ENCODE measurements at regions not wholly inside any gene's neighbourhood (a gene's known extent, or its start where the extent isn't known, plus 50 kb on each side); places are given as distances from the start of the nearest gene placed in this dataset.

DNA sequence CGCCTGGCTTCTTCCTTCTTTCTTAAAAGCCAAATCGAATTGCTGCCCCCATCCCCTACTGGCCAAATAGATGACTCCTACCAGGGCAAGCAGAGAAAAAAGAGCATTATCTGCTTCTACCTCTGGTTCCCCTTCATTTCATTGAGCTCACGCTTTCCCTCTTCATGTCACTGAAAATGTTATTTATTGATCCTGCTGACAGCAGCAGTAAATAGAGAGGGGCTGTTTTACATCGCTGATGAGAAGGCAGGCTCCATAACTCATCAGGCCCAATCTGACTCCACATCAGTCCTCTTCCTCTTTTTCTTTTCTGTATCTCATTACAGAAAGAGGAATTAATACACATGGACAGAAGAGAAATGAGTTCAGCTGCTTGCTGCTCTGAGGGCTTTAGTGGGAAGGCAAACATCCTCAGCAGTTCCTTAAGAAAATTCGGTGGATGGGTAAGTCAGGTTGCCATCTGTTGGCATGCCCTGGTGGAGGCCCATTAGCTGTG lies 904.1 kb downstream of the KCNMA1 start:
- no peak for DNase-seq (ENCODE audit: low spot score)

DNA sequence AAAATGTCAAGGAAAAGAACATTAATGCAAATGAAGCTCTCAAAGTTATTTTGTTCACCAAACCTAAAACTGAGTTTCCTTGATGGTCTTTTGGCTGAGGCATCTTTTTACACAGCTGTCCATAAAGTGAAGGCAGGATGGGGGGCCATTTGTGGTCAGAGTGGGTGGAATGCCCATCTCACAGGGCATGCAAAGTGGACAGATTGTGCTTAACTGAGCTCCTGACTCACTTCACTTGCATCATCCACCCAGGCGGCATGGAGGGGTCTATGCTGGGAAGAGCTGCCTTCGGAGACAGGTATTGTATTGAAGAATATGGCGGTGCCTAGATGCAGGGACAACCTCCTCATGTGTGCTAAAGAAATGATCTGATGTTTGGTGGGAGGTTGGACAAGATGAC lies 905.3 kb downstream of the KCNMA1 start:
- no peak for DNase-seq (ENCODE audit: low spot score)

DNA sequence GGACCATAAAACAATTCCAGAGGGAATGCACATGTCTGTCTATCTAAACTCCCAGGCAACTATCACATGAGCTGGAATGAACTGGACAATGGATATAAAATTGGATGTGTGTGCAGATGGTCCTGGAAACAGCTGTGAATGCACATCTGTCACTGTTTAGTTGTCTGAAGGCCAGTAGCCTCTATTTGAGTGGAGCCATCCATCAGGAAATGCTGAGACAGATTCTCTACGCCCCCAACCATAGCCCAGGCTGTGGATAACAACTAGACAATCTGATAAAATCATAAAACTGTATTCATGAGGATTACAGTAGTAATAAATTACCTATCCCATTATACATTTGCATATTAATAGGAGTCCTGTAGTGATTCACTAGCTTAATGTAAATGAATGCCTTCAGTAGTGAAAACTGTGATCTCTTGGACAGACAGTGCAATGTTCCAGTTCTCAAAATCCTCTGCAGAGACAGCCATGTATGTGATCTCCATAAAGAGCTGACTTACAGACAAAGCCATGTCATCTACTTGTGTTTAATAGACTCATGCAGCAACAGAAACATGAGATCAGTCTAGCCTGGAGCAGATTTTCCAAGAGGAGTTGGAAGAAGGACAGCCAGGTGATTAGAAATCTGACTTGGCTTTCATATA lies 907.6 kb downstream of the KCNMA1 start:
- DNase-seq (ENCODE audit: low spot score) = no peak

DNA sequence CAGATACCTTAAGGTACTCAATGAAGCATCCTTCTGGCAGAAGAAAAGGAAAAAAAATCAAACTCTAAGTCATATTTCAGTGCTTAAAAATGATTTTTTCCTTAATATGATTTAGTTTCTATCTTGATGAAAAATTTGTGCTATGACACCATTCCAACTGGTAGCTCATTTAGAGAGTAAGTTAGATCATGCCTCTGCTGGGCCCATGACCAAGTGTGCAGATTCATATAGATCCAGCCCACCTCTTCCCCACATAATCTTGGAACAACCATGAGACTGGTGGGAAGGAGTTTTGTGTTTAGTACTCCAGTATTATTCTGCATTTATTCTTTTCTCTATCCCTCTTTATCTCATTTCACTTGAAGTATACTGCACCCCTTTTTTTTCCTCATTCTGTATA lies 908.3 kb downstream of the KCNMA1 start:
- no peak for DNase-seq (ENCODE audit: low spot score)

DNA sequence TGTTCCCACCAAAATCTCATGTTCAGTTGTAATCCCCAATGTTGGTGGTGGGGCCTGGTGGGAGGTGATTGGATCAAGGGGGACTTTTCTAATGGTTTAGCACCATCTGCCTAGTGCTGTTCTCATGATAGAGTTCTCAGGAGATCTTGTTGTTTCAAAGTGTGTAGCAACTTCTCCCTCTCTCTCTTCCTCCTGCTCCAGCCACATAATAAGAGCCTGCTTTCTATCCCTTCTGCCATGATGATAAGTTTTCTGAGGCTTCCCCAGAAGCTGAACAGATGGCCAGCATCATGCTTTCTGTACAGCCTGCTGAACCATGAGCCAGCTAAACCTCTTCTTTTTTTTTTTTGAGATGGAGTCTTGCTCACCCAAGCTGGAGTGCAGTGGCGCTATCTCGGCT lies 910.6 kb downstream of the KCNMA1 start:
- DNase-seq (ENCODE audit: low spot score) = no peak

DNA sequence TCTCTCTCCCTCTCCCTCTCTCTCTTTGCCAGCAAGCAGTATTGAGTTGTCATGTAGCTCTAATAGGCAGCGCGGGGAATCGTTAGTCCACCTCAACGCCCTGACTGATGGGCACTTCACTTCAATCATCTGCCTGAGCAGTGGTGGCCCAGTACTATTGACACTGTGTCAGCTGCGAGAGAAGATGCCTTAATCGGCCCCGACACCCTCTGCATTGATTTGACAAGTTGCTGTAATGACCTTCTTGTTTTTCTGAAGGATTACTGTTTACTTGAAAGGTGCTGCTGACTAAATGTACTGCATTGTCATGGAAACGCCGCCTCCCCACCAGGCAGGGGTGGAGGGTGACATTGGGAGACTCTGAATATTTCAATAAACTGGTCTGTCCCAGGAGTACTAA lies 913.8 kb downstream of the KCNMA1 start:
- no peak for DNase-seq (ENCODE audit: low spot score)

DNA sequence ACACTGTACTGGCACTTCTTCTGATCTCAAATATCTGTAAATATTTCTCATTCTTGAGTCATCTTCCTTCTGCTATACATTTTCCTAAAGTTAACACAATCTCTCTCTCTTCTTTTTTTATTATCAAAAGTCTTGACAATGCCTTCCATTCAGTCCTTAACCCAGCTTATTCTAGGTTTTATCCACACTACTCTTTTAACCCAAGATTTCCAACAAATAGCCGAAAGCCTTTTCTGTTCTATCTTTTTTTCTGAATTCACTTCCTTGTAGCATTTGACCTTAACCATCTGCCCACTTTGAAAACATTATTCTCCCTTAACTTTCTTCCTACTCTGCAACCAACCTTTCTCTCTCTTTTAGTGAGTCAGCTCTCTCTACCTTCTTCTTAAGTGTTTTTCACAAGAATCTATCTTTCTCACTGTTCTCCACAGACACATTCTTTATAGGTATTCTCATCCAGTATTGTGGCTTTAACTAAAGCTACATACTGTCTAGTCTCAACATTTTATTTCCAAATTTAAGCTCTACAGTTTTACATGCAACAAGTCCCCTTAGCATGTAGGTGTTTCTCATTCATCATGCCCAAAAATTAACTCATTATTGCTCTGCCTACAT lies 915.6 kb downstream of the KCNMA1 start:
- DNase-seq (ENCODE audit: low spot score) = no peak

DNA sequence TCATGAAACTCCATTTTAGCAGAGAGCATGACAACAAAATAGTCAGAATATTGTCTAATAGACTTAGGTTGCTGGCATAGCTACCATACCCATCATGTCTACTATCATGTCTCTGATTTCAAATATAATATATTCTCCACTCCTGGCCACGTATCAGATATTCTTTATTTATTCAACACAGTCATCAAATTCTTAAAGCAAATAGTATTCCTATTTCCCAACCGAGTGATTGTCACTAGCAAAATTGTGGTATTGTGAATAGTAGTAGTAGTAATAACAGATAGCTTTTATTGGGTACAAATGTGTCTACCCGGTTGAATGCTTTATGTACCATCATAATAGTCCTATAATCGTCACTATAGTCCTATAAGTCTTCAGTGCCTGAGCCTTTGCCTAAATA lies 918.6 kb downstream of the KCNMA1 start:
- DNase-seq (ENCODE audit: low spot score) = no peak

DNA sequence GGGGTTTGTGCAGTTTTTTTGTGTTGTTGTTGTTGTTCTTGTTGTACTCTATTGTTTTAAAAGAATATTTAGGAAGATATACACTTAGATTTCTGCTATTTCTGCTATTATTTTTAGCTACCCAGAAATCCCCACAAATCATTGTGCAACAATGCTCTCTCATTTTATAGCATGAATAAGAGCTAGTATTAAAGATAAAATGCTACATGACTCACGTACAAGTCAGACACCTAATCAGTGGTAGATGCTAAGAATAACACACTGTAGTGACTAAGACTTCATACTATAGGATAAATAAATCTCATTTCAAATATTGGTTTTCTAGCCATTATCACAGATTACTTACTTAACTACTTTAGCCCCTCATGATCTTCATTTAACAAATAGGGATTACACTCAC lies 920.5 kb downstream of the KCNMA1 start:
- DNase-seq (ENCODE audit: low spot score) = peak; percentile 69

DNA sequence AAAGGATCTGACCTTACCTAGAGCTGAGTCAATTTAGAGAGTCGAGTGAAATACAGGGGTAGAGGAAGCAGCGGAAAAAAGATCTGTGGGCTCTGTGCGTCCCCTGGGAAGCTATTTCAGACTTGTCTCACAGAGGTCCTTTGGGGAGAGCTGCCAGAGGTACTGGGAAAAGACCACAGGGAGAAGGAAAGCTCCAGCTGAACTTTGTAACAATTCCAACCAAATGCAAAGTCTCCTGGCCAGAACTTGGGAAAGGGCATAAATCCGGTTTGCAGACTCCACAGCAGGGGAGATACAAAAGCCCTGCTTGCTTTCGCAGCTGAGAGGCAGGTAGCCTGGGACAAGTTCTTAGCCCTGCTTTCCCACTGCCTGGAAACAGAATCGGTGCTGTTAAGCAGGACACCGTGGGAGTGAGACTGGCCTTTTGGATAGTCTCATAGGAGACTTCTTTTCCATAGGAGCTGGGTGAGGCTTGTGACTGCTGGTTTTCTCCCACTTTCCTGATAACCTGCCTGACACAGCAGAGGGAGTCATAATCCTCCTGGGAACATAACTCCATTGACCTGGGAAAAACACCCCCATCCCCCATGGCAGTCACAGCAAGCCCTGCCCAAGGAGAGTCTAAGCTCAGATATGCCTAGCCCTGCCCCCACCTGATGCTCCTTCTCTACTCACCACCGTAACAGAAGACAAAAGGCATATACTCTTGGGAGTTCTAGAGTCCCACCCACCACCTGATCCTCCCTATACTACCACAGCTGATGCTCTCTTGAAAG lies 926.2 kb downstream of the KCNMA1 start:
- DNase-seq (ENCODE audit: low spot score) = no peak

DNA sequence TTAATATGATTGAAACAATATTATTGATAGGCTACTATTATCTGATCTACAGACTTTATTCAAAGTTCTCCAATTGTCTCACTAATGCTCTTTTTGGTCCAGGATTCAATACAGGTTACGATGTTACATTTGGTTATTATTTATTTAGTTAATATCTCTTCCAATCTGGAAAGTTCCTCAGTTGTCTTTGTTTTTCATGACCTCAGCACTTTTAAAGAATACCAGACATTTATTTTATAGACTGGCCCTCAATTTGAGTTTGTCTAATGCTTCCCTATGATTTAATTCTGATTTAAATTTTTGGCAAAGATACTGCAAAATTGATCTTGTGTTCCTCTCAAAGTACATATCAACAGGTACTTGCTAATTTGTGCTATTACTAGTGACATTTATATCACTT lies 937.4 kb downstream of the KCNMA1 start:
- DNase-seq (ENCODE audit: low spot score) = no peak

DNA sequence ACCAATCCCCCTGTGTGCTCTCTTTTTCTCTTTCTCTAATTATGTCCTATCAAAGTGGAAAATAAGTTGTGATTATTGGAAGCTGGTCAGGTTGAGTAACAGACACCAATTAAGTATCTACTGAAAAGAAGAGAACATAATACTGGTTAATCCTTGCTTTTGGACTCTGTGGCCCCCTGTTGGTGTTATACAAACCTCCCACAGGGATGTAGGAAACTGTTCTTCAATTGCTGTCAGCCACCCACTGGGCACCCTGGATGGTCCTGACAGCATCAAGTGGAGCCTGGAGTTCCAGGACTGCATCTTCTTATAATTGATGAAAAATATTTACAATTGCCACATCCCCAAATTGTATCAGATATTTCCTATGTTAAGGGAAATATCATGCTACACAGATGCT lies 939.7 kb downstream of the KCNMA1 start:
- no peak for DNase-seq (ENCODE audit: low spot score)

DNA sequence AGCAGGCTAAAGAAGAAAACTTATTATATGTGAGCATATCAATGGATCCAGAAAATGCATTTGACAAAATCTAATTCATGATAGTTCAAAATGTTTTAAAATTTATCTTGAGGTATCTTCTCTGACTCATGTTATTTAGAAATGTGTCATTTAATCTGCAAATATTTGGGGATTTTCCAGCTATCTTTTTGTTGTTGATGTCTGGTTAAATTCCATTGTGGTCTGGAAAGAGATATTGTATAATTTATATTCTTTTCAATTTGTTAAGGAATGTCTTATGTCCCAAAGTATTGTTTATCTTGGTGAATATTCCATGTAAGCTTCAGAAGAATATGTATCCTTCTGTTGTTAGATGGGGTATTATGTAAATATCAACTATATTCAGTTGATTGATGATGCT lies 942.5 kb downstream of the KCNMA1 start:
- no peak for DNase-seq (ENCODE audit: low spot score)

DNA sequence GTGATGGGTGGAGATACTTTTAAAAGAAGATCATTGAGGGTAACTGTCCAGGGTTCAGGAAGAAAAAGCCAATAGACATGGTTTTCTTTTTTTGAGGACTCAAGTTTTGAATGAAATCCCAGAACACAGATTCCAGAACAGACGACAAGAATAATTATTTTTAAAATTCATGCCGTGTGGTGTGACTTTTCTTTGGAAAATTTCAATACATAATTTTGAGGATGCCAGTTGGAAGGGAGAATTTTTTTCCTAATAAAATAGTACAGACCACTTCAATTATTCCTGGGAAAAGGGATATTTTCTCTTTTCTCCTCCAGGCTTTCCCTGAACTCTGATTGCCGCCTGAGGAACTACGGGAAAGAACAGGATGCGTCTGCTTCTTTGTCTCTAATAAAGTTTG lies 951.4 kb downstream of the KCNMA1 start:
- no peak for DNase-seq (ENCODE audit: low spot score)

DNA sequence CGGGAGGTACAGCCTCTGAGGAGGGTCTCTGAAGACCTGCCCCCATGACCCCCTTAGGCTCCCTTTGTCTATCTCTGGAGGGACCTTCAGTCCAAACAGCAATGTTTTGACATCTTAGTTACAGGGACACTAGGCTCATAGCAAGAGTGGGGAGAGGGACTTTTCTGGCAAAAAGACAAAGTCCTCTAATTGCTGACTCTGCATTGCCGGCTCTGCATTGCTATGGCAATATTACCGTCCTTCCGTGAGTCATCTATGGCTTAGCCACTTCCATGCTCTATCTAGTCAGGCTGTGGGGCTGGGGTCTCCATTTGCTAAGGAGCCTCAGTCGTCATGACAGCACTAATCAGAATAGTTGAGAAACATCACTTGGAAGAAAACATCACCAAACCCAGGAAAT lies 952.6 kb downstream of the KCNMA1 start:
- no peak for DNase-seq (ENCODE audit: low spot score)

DNA sequence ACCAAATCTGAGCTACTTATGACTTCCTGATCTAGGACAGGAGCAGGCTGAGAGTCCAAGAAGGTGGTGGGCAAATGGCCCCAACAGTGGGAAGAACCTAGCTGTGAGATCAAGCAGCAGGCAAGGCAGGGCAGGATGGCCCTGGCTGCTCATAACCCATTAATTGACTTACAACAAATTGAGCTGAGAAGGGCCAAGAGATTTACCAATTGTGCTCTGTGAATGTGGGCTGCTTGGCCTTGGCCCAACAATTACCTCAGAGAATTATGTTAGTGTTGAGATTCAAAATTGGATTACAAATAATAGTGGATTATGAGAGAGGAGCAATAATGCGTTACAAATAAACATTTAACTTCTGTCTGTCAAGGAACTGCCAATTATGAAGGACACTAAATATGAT lies 956.5 kb downstream of the KCNMA1 start:
- no peak for DNase-seq (ENCODE audit: low spot score)

DNA sequence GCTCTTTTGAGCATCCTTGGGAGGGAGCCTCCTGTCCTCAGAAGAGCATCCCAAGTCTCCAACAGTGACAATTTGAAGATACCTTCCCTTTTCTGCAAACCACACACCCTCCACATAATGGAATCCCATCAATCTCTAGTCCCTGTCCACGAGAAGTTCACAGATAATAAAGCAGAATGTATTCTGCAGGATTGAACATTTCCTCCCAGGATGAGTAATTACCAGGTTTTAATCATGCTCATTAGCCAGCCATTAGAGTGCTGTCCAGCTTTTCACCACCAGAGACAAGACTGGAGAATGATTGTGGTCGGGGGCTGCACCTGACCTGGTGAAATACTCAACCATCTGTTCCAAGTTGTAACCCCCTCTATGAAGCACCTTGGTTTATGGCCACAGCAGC lies 958.6 kb downstream of the KCNMA1 start:
- DNase-seq (ENCODE audit: low spot score) = no peak

DNA sequence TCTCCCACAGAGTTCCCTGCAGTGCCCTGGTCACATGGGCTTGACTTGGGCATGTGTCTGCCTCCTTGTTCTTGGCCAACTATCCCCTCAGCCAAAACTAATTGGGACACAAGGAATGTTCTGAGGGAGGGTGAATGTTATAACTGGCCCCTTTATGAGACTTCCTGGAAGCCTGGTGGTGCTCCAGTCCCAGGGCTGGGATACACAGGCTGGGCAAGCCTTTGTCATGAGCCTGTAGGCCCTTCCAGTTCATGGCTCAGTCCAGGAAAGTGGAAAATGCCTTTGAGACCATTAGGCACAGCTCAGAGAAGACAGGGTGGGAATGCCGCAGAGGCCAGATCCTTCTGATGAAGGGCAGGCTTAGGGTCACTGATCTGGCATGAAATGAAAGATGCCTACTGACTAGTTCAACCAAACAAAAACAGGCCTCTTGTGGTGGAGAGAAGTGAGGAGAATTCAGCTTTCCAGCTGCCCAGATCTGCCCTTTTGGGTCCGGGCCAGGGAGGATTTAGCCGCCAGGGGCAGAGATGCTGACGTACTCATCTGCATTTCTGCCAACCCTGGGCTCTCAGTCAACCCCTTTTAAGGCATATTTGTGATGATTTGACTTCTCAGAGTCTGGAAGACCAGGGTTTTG lies 961.5 kb downstream of the KCNMA1 start:
- DNase-seq (ENCODE audit: low spot score) = no peak

DNA sequence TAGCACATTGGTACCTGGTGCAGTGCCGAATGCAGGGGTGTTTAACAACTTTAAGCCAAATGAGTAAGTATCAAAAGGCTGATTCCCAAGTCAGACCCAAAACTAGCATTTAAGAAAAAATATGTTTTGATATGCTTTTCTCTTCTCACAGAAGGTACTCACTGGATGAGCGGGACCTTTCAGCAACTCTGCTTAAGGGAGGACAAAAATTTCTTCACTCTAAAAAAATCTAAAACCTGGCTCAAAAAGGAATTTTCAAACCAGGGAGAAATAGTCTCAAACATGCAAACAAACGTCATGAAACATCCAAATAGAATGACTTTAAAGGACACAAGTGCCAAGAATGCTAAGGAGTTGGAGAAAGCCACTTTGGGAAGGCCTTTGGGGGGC lies 962.1 kb downstream of the KCNMA1 start:
- no peak for DNase-seq (ENCODE audit: low spot score)

DNA sequence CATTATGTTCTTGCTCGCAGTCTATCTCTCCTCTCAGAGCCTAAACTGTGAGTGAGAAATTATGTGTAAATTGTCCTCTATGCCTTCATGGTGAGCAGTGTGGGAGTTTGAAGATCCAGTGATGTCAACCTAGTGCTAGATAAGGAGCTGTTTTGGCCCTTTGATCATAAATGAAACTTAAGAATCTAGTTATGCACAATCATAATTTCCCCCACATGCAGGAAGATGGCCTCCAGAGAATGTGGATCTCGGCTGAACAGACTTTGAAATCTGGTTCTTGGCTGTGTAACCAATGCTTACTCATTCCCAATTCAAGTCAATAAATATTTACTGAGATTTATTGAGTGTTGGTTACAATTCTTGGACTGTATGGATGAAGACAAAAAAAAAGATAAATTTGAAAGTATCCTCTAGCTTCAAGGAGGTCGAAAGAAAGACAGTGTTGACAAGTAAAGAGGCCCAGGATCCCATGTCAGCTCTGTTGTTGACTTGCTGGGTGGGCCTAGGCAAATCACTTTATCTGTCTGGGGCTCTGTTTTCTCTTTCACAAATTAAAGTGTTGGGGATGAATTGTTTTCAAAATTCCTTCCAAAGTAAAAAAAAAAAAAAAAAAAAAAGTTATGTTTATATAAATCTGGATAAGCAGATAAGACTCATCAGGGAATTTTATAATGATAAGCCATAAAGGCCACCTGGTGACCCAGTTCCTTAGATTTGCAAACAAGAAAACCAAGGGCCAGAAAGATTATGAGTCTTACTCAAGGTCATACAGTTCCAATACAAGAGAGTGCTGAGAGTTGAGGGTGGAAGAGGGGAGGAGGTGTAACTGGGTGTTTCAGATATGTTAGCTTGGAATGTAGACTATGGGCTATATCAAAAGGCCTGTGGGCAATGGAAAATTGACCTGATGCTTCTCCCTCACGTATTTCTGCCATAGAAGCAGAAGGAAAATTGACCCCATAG lies 969.9 kb downstream of the KCNMA1 start:
- DNase-seq (ENCODE audit: low spot score) = no peak

DNA sequence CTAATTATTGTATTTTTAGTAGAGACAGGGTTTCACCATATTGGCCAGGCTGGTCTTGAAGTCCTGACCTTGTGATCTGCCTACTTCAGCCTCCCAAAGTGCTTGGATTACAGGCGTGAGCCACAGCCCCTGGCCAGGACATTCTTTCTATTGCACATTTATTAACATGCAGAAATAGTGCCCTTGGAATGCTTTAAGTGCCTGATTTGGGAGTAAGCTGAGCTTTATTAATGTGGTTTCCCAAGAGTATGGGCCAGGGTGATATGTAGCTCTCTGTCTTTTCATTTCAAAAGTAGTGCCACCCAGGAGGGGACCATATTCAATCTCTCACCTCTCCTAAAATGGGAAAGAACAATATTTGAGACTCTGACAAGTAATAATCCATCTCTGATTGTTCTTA lies 970.7 kb downstream of the KCNMA1 start:
- DNase-seq (ENCODE audit: low spot score) = no peak

DNA sequence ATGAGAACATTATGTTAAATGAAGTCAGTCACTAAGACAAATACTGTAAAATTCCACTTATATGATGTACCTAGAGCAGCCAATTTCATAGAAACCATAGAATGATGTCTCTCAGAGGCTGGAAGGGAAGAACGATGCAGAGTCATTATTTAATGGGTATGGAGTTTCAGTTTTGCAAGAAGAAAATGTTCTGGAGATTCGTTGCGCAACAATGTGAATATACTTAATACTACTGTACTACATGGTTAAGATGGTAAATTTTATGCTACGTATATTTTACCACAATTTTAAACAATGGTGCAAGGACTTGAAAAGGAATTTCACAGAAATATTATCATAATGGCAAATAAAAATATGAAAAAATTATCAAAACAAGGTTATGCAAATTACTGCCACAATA lies 972.6 kb downstream of the KCNMA1 start:
- DNase-seq (ENCODE audit: low spot score) = no peak

All from RKO (cell line).